OCI-LY3 (cell line): ENCODE measurements at regions not wholly inside any gene's neighbourhood (a gene's known extent, or its start where the extent isn't known, plus 50 kb on each side); places are given as distances from the start of the nearest gene placed in this dataset.
"Not testable (repeated sequence)": the region's sequence is repeated elsewhere in the genome, so short reads cannot be mapped to it uniquely, and the experiment has no call there.

Source experiments
- CTCF ChIP-seq: fragments of 200-600, 300-600 bp; sonication (generic); IDR thresholded peaks from 2 replicates; pipeline ENCODE4 v1.5.1; 2014; ENCODE audit warnings: antibody characterized with exemption, low read length, low read depth
- EZH2phosphoT487 ChIP-seq: fragments of 200-600 bp; shearing (Covaris generic); IDR thresholded peaks from 2 replicates; pipeline ENCODE4 v1.6.1; 2018; ENCODE audit warnings: antibody characterized with exemption, mixed run types, low read depth

GRCh38 chr11:3511416-3512132, 130.2 kb downstream of the ART5 start:
- TF ChIP-seq CTCF, EZH2phosphoT487: not testable (repeated sequence)
